GM12878 (cell line): ENCODE measurements at regions not wholly inside any gene's neighbourhood (a gene's known extent, or its start where the extent isn't known, plus 50 kb on each side); places are given as distances from the start of the nearest gene placed in this dataset.

ENCODE experiments used
- ATAC-seq: fragments of 200-7000 bp; cut with Tn5 transposase; 3 replicates; pipeline ENCODE4 v1.9.1; 2020; ENCODE audit warnings: mild to moderate bottlenecking, moderate library complexity
- BruUV-seq: library from RNA; stranded (reverse); fragments of 400-500 nt; replicated peaks from 2 replicates; lab custom pipeline; 2021; lab: Mats Ljungman, UMichigan
- CTCF ChIA-PET: fragments of 300-600 bp; sonication (Branson Sonifier 250); formaldehyde crosslinking; extraction: SDS; loops from one replicate; lab custom pipeline; 2021; ENCODE audit warnings: inconsistent platforms; lab: Yijun Ruan, JAX
- POLR2A ChIA-PET: fragments of 350-600 bp; formaldehyde crosslinking; extraction: SDS; loops from one replicate; lab custom pipeline; 2021; ENCODE audit warnings: inconsistent platforms; lab: Charles Lee
- RAD21 ChIA-PET: fragments of 300-600 bp; sonication (Branson Sonifier 250); formaldehyde crosslinking; loops from one replicate; lab custom pipeline; 2023; ENCODE audit warnings: antibody characterized with exemption; ENCODE audit not compliant: unreplicated experiment; lab: Charles Lee
- SMC1A ChIA-PET: fragments of 300-600 bp; sonication (Branson Sonifier 250); formaldehyde crosslinking; loops from one replicate; lab custom pipeline; 2023; ENCODE audit not compliant: unreplicated experiment, uncharacterized antibody; lab: Charles Lee
- DNase-seq: peaks from one replicate; pipeline ENCODE4 v3.0.0-alpha.2; 2011; ENCODE audit warnings: low read depth, low spot score
- FAIRE-seq: peaks from 3 replicates; lab custom pipeline; 2011; peaks lifted over from hg19 to GRCh38; lab: Jason Lieb, UNC
- H2AFZ ChIP-seq: 2 replicates; pipeline ENCODE4 v1.6.0; 2011; ENCODE audit warnings: low read depth, low read length, control low read depth; ENCODE audit not compliant: control insufficient read depth
- H3K27ac ChIP-seq: 2 replicates; pipeline ENCODE4 v1.5.1; 2011; ENCODE audit warnings: control low read depth; ENCODE audit not compliant: control insufficient read depth, insufficient read depth
- H3K27me3 ChIP-seq, 2 experiments: replicated peaks in 1 of 2; 2 replicates each; pipeline versions ENCODE4 v1.6.0 to v1.6.1; 2011; ENCODE audit warnings: low read length in 1 of 2; ENCODE audit not compliant: control insufficient read depth in 2 of 2, insufficient read depth in 2 of 2
- H3K36me3 ChIP-seq, 2 experiments: 2 replicates each; pipeline ENCODE4 v1.5.1; 2011; ENCODE audit warnings: low read length in 1 of 2; ENCODE audit not compliant: control insufficient read depth in 2 of 2, insufficient read depth in 2 of 2
- H3K4me1 ChIP-seq: 2 replicates; pipeline ENCODE4 v1.6.1; 2011; ENCODE audit warnings: mild to moderate bottlenecking, low read length, moderate library complexity, mixed read lengths; ENCODE audit not compliant: control insufficient read depth, insufficient read depth
- H3K4me2 ChIP-seq: 2 replicates; pipeline ENCODE4 v1.6.0; 2011; ENCODE audit warnings: control low read depth; ENCODE audit not compliant: control insufficient read depth, insufficient read depth
- H3K4me3 ChIP-seq: fragments of 200-600 bp; sonication (generic); 2 replicates; pipeline ENCODE4 v1.5.1; 2016
- H3K79me2 ChIP-seq: 2 replicates; pipeline ENCODE4 v1.6.0; 2011; ENCODE audit warnings: low read length; ENCODE audit not compliant: control insufficient read depth, insufficient read depth
- H3K9ac ChIP-seq: 2 replicates; pipeline ENCODE4 v1.8.0; 2011; ENCODE audit warnings: low read length, control low read depth, mixed read lengths; ENCODE audit not compliant: control insufficient read depth, insufficient read depth
- H3K9me3 ChIP-seq: replicated peaks from 3 replicates; pipeline ENCODE4 v1.5.1; 2011; ENCODE audit warnings: mild to moderate bottlenecking, low read length; ENCODE audit not compliant: control insufficient read depth, insufficient read depth
- H4K20me1 ChIP-seq: 2 replicates; pipeline ENCODE4 v1.6.0; 2011; ENCODE audit not compliant: control insufficient read depth, insufficient read depth
- MEF2A ChIP-seq: IDR thresholded peaks from 2 replicates; pipeline ENCODE4 v1.6.1; 2011; ENCODE audit warnings: low read depth, mild to moderate bottlenecking, low read length, moderate library complexity; ENCODE audit not compliant: insufficient read depth
- NFIC ChIP-seq: IDR thresholded peaks from 2 replicates; pipeline ENCODE4 v1.6.1; 2012; ENCODE audit warnings: low read depth, mild to moderate bottlenecking, inconsistent platforms, low read length, moderate library complexity
- NFYB ChIP-seq: IDR thresholded peaks from 2 replicates; pipeline ENCODE4 v1.6.1; 2011; ENCODE audit warnings: low read depth, mild to moderate bottlenecking, low read length, improper control_type of control experiment, moderate library complexity; ENCODE audit not compliant: insufficient read depth
- STAT1 ChIP-seq: fragments of 450-650 bp; conservative IDR thresholded peaks from 2 replicates; pipeline ENCODE4 v1.6.1; 2014; ENCODE audit warnings: antibody characterized with exemption, mild to moderate bottlenecking
- in situ Hi-C: fragments of 300-500 bp; cut with MboI; formaldehyde crosslinking; loops from 9 replicates; pipeline ENCODE4 v1.14.3; 2018; ENCODE audit warnings: mixed read lengths
- intact Hi-C: fragments of 100-400 bp; cut with micrococcal nuclease; formaldehyde crosslinking; loops from one replicate; pipeline ENCODE4 v1.14.2; 2022; ENCODE audit not compliant: unreplicated experiment
- TF ChIP-seq, protein P1 (sequence below): fragments of 150-350 bp; IDR thresholded peaks from 2 replicates; pipeline ENCODE4 v1.6.1; 2014; ENCODE audit warnings: mild to moderate bottlenecking, low read depth, low read length
- TF ChIP-seq, protein P2 (sequence below): fragments of 450-650 bp; IDR thresholded peaks from 2 replicates; pipeline ENCODE4 v1.6.1; 2017; ENCODE audit warnings: antibody characterized with exemption, mild to moderate bottlenecking, moderate library complexity

DNA sequence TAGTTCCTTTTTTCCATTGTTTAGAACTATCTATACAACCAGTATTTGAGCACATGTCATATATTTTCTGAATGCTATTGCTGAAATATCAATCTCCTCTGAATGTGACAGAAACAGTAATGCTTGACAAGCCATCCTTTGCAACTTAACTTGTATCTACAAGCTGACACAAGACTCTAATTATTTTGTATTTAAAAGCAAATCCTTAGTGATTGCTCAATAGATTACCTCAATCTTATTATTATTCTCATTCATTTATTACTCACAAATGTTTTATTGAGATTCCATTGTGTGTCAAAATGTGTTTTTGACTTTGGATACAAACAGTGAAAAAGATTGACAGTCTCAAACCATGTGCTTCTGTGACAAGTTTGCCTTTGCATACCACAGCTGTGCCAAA, 787.8 kb upstream of the PRR20A start:
- CTCF ChIA-PET: no interaction called here

More for the DNA sequence above, 787.8 kb upstream of the PRR20A start:
- H3K4me1 ChIP-seq: no peaks in the 10 kb centered on the region
- no peaks in the 10 kb centered on the region for H3K79me2 ChIP-seq
- H2AFZ ChIP-seq: no peak overlapping the region
- FAIRE-seq (no peak), ATAC-seq (no peak), DNase-seq (no peak)
- intact Hi-C loops (no loop called here), in situ Hi-C loops (no loop called here)
- ChIA-PET RAD21 (no interaction called here), POLR2A (no interaction called here), SMC1A (no interaction called here)
- H3K4me2 ChIP-seq: no peak overlapping the region
- no peaks in the 10 kb centered on the region for H3K27me3 ChIP-seq
- no TSS peak for BruUV-seq
- H3K9ac ChIP-seq: no peak overlapping the region
- no peaks in the 10 kb centered on the region for H3K36me3 ChIP-seq
- H4K20me1 ChIP-seq: no peaks in the 10 kb centered on the region
- no peak overlapping the region for H3K4me3 ChIP-seq
- no peak overlapping the region for H3K27ac ChIP-seq
- H3K9me3 ChIP-seq: no peaks in the 10 kb centered on the region; the same call in 2 of the 3 replicates
- TF ChIP-seq NFYB (no peak), MEF2A (no peak), NFIC (no peak), STAT1 (no peak)
- TF ChIP-seq, protein P1, sequence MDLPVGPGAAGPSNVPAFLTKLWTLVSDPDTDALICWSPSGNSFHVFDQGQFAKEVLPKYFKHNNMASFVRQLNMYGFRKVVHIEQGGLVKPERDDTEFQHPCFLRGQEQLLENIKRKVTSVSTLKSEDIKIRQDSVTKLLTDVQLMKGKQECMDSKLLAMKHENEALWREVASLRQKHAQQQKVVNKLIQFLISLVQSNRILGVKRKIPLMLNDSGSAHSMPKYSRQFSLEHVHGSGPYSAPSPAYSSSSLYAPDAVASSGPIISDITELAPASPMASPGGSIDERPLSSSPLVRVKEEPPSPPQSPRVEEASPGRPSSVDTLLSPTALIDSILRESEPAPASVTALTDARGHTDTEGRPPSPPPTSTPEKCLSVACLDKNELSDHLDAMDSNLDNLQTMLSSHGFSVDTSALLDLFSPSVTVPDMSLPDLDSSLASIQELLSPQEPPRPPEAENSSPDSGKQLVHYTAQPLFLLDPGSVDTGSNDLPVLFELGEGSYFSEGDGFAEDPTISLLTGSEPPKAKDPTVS: no peak
- TF ChIP-seq, protein P2, sequence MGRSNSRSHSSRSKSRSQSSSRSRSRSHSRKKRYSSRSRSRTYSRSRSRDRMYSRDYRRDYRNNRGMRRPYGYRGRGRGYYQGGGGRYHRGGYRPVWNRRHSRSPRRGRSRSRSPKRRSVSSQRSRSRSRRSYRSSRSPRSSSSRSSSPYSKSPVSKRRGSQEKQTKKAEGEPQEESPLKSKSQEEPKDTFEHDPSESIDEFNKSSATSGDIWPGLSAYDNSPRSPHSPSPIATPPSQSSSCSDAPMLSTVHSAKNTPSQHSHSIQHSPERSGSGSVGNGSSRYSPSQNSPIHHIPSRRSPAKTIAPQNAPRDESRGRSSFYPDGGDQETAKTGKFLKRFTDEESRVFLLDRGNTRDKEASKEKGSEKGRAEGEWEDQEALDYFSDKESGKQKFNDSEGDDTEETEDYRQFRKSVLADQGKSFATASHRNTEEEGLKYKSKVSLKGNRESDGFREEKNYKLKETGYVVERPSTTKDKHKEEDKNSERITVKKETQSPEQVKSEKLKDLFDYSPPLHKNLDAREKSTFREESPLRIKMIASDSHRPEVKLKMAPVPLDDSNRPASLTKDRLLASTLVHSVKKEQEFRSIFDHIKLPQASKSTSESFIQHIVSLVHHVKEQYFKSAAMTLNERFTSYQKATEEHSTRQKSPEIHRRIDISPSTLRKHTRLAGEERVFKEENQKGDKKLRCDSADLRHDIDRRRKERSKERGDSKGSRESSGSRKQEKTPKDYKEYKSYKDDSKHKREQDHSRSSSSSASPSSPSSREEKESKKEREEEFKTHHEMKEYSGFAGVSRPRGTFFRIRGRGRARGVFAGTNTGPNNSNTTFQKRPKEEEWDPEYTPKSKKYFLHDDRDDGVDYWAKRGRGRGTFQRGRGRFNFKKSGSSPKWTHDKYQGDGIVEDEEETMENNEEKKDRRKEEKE: no peak
